OCI-LY7 (cell line): ENCODE measurements at regions not wholly inside any gene's neighbourhood (a gene's known extent, or its start where the extent isn't known, plus 50 kb on each side); places are given as distances from the start of the nearest gene placed in this dataset.
"Not testable (repeated sequence)": the region's sequence is repeated elsewhere in the genome, so short reads cannot be mapped to it uniquely, and the experiment has no call there.

Experiments
- EZH2phosphoT487 ChIP-seq: fragments of 200-600 bp; sonication (generic); IDR thresholded peaks from 2 replicates; pipeline ENCODE4 v1.6.1; 2018; ENCODE audit warnings: low read depth, borderline replicate concordance, mild to moderate bottlenecking, mixed run types, antibody characterized with exemption, low read length, moderate library complexity, mixed read lengths
- TF ChIP-seq, protein P1 (sequence below): fragments of 200-600 bp; sonication (generic); conservative IDR thresholded peaks from 2 replicates; pipeline ENCODE4 v1.5.1; 2014; ENCODE audit warnings: mild to moderate bottlenecking, antibody characterized with exemption, low read length, moderate library complexity, mixed read lengths

GRCh38 chr1:121447280-121447923, 262.6 kb downstream of the SRGAP2C start:
- TF ChIP-seq, protein P1, sequence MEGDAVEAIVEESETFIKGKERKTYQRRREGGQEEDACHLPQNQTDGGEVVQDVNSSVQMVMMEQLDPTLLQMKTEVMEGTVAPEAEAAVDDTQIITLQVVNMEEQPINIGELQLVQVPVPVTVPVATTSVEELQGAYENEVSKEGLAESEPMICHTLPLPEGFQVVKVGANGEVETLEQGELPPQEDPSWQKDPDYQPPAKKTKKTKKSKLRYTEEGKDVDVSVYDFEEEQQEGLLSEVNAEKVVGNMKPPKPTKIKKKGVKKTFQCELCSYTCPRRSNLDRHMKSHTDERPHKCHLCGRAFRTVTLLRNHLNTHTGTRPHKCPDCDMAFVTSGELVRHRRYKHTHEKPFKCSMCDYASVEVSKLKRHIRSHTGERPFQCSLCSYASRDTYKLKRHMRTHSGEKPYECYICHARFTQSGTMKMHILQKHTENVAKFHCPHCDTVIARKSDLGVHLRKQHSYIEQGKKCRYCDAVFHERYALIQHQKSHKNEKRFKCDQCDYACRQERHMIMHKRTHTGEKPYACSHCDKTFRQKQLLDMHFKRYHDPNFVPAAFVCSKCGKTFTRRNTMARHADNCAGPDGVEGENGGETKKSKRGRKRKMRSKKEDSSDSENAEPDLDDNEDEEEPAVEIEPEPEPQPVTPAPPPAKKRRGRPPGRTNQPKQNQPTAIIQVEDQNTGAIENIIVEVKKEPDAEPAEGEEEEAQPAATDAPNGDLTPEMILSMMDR = peak; percentile 83
- TF ChIP-seq EZH2phosphoT487 = not testable (repeated sequence)
